Endothelial cell of umbilical vein (primary cell): ENCODE measurements at regions not wholly inside any gene's neighbourhood (a gene's known extent, or its start where the extent isn't known, plus 50 kb on each side); places are given as distances from the start of the nearest gene placed in this dataset.

Experiments used
- BruUV-seq: library from RNA; stranded (reverse); fragments of 400-500 nt; replicated peaks from 2 replicates; lab custom pipeline; 2021; lab: Mats Ljungman, UMichigan
- CTCF ChIA-PET: fragments of 300-600, 350-600 bp; sonication (Branson Sonifier 250); formaldehyde crosslinking; loops from one replicate; lab custom pipeline; 2021; ENCODE audit warnings: antibody characterized with exemption, inconsistent platforms; lab: Charles Lee
- POLR2A ChIA-PET: fragments of 300-600, 350-600 bp; sonication (Branson Sonifier 250); formaldehyde crosslinking; loops from one replicate; lab custom pipeline; 2021; ENCODE audit warnings: antibody characterized with exemption, inconsistent platforms; lab: Charles Lee
- DNase-seq: peaks from one replicate; pipeline ENCODE4 v3.0.0-alpha.2; 2011; ENCODE audit warnings: low read depth, low spot score
- FAIRE-seq: peaks from 2 replicates; lab custom pipeline; 2011; peaks lifted over from hg19 to GRCh38; lab: Jason Lieb, UNC
- H2AFZ ChIP-seq: 2 replicates; pipeline ENCODE4 v1.6.0; 2012; ENCODE audit warnings: low read depth, low read length, control low read depth, inconsistent platforms
- H3K27ac ChIP-seq: 2 replicates; pipeline ENCODE4 v1.5.1; 2011; ENCODE audit warnings: low read depth, mild to moderate bottlenecking, control low read depth, low read length, moderate library complexity; ENCODE audit not compliant: insufficient read depth
- H3K27me3 ChIP-seq, 2 experiments: 2 replicates each; pipeline versions ENCODE4 v1.6.0 to v1.6.1; 2011; ENCODE audit warnings: low read length in 2 of 2, mixed read lengths in 1 of 2; ENCODE audit not compliant: control insufficient read depth in 2 of 2, insufficient read depth in 2 of 2
- H3K36me3 ChIP-seq, 2 experiments: 2 replicates in 1 of 2; 3 replicates in 1 of 2; pipeline ENCODE4 v1.5.1; 2011; ENCODE audit warnings: low read length in 2 of 2, mild to moderate bottlenecking in 1 of 2, moderate library complexity in 1 of 2; ENCODE audit not compliant: control insufficient read depth in 2 of 2, insufficient read depth in 2 of 2; ENCODE audit errors: extremely low read depth in 1 of 2
- H3K4me1 ChIP-seq: 3 replicates; pipeline ENCODE4 v1.5.1; 2011; ENCODE audit warnings: mild to moderate bottlenecking, low read length; ENCODE audit not compliant: control insufficient read depth, insufficient read depth; ENCODE audit errors: extremely low read depth
- H3K4me2 ChIP-seq: 2 replicates; pipeline ENCODE4 v1.6.1; 2011; ENCODE audit warnings: low read length, control low read depth, mixed read lengths; ENCODE audit not compliant: insufficient read depth
- H3K4me3 ChIP-seq, 3 experiments: fragments of 200-600 bp in 1 of 3; sonication (generic), shearing (Covaris generic) in 1 of 3; replicated peaks in 1 of 3; 2 replicates each; pipeline ENCODE4 v1.5.1; 2011 to 2016; ENCODE audit warnings: control low read depth in 3 of 3, low read length in 3 of 3, mild to moderate bottlenecking in 2 of 3, inconsistent platforms in 1 of 3, low read depth in 1 of 3, moderate library complexity in 1 of 3; ENCODE audit not compliant: insufficient read depth in 1 of 3
- H3K79me2 ChIP-seq: 2 replicates; pipeline ENCODE4 v1.6.0; 2012; ENCODE audit warnings: low read length, inconsistent platforms; ENCODE audit not compliant: control insufficient read depth, insufficient read depth
- H3K9ac ChIP-seq: replicated peaks from 2 replicates; pipeline ENCODE3; 2011; ENCODE audit warnings: low read length, control low read depth; ENCODE audit not compliant: insufficient read depth; ENCODE audit errors: extremely low read depth
- H3K9me1 ChIP-seq: replicated peaks from 3 replicates; pipeline ENCODE4 v1.6.0; 2011; ENCODE audit warnings: mild to moderate bottlenecking, low read length; ENCODE audit not compliant: control insufficient read depth, insufficient read depth; ENCODE audit errors: extremely low read depth
- H3K9me3 ChIP-seq: replicated peaks from 2 replicates; pipeline ENCODE4 v1.5.1; 2012; ENCODE audit warnings: low read length, inconsistent platforms; ENCODE audit not compliant: control insufficient read depth, insufficient read depth
- H4K20me1 ChIP-seq: replicated peaks from 2 replicates; pipeline ENCODE3; 2011; ENCODE audit warnings: mild to moderate bottlenecking, low read length; ENCODE audit not compliant: control insufficient read depth, insufficient read depth; ENCODE audit errors: extremely low read depth
- CTCF ChIP-seq, 2 donors: IDR thresholded peaks; 1 replicate in 1 of 2; 2 replicates in 1 of 2; pipeline ENCODE4 v1.5.1; 2011; ENCODE audit warnings: low read length in 2 of 2, mild to moderate bottlenecking in 2 of 2, moderate library complexity in 2 of 2, control low read depth in 1 of 2, inconsistent platforms in 1 of 2, low read depth in 1 of 2; ENCODE audit not compliant: insufficient read depth in 1 of 2; ENCODE audit errors: extremely low read depth in 1 of 2
- EZH2 ChIP-seq: IDR thresholded peaks from 2 replicates; pipeline ENCODE4 v1.6.1; 2012; ENCODE audit warnings: borderline replicate concordance, low read depth, mild to moderate bottlenecking, moderate library complexity, low read length, inconsistent platforms; ENCODE audit not compliant: severe bottlenecking
- FOS ChIP-seq: IDR thresholded peaks from 2 replicates; pipeline ENCODE4 v1.6.1; 2011; ENCODE audit warnings: mild to moderate bottlenecking, low read length, moderate library complexity, borderline replicate concordance; ENCODE audit not compliant: insufficient read depth
- GATA2 ChIP-seq: IDR thresholded peaks from 2 replicates; pipeline ENCODE4 v1.7.0; 2011; ENCODE audit warnings: low read depth, mild to moderate bottlenecking, moderate library complexity, mixed read lengths, low read length; ENCODE audit not compliant: insufficient read length, insufficient read depth
- JUN ChIP-seq: IDR thresholded peaks from 2 replicates; pipeline ENCODE4 v1.6.1; 2011; ENCODE audit warnings: borderline replicate concordance, low read depth; ENCODE audit not compliant: insufficient read length, insufficient read depth
- MYC ChIP-seq: IDR thresholded peaks from one replicate; pipeline ENCODE4 v1.6.1; 2011; ENCODE audit warnings: mild to moderate bottlenecking, low read depth, low read length
- POLR2A ChIP-seq: IDR thresholded peaks from 2 replicates; pipeline ENCODE4 v1.6.1; 2012; ENCODE audit warnings: low read depth, mild to moderate bottlenecking, control low read depth, low read length
- POLR2AphosphoS5 ChIP-seq: IDR thresholded peaks from 2 replicates; pipeline ENCODE4 v1.6.1; 2012; ENCODE audit warnings: low read depth, mild to moderate bottlenecking, control low read depth, low read length, moderate library complexity; ENCODE audit not compliant: insufficient read depth
- dilution Hi-C: fragments of 300-500 bp; cut with MboI; formaldehyde crosslinking; loops from one replicate; pipeline ENCODE4 v1.15.0; 2019; ENCODE audit warnings: low sequenced_read_pairs; ENCODE audit not compliant: extremely low pct_ligation_motif_present
- intact Hi-C: fragments of 100-400 bp; cut with micrococcal nuclease; formaldehyde crosslinking; loops from one replicate; pipeline ENCODE4 v1.10.0; 2022
- TF ChIP-seq, protein P1 (sequence below): IDR thresholded peaks from 2 replicates; pipeline ENCODE4 v1.6.1; 2011; ENCODE audit not compliant: insufficient read depth, insufficient read length

GRCh38 chr5:97623441-97623840 is 440.4 kb upstream of the RIOK2 start:
- ChIA-PET POLR2A (no interaction called here), CTCF (no interaction called here)
- dilution Hi-C loops (no loop called here), intact Hi-C loops (no loop called here)
- DNase-seq: no peak
- H4K20me1 ChIP-seq: no peaks in the 10 kb centered on the region
- no peaks in the 10 kb centered on the region for H3K4me1 ChIP-seq
- H2AFZ ChIP-seq: no peak overlapping the region
- no peak overlapping the region for H3K4me3 ChIP-seq
- no peak overlapping the region for H3K27ac ChIP-seq
- H3K36me3 ChIP-seq: no peaks in the 10 kb centered on the region
- H3K4me2 ChIP-seq: no peak overlapping the region
- no TSS peak for BruUV-seq
- H3K79me2 ChIP-seq: no peaks in the 10 kb centered on the region
- H3K27me3 ChIP-seq: no peaks in the 10 kb centered on the region
- TF ChIP-seq FOS (no peak), CTCF (IDR thresholded peaks at IDR 0.05; ENCODE audit: extremely low read depth in 1 of 2, insufficient read depth in 1 of 2, low read depth in 1 of 2, low read length in 2 of 2) (no peak)
- H3K9ac ChIP-seq: no peak overlapping the region
- H3K9me3 ChIP-seq: no peaks in the 10 kb centered on the region
- no peaks in the 10 kb centered on the region for H3K9me1 ChIP-seq
- FAIRE-seq: no peak

DNA sequence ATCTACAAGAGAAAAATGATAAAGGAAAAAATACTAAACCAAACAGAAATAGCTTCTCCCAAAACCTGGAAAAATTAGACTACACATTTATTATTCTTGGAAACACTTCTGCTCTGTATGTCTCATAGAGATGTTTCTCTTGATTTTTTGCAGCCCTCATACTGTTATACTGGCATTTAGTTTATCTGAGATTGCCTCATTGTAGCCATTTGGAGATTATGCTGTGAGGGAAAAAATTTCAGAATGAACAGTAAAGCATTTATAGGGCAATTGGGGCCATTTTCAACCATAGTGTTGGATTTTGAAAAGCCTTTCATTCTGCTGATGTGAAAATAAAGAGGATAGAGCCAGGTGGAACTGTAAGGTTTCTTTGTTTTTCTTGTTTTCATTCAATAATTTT is 441.8 kb upstream of the RIOK2 start:
- dilution Hi-C loops: no loop called here
- no TSS peak for BruUV-seq

More for the DNA sequence above, 441.8 kb upstream of the RIOK2 start:
- no peaks in the 10 kb centered on the region for H3K36me3 ChIP-seq
- POLR2A ChIA-PET: no interaction called here
- H3K4me1 ChIP-seq: no peaks in the 10 kb centered on the region
- no peak for TF ChIP-seq POLR2A
- TF ChIP-seq FOS: no peak
- no peak for TF ChIP-seq MYC
- no peak for TF ChIP-seq EZH2
- no peak for TF ChIP-seq POLR2AphosphoS5
- no peak for TF ChIP-seq JUN
- TF ChIP-seq GATA2: no peak
- TF ChIP-seq, protein P1, sequence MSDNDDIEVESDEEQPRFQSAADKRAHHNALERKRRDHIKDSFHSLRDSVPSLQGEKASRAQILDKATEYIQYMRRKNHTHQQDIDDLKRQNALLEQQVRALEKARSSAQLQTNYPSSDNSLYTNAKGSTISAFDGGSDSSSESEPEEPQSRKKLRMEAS: no peak
- TF ChIP-seq CTCF (IDR thresholded peaks at IDR 0.05; ENCODE audit: extremely low read depth in 1 of 2, insufficient read depth in 1 of 2, low read depth in 1 of 2, low read length in 2 of 2): no peak
- no peaks in the 10 kb centered on the region for H4K20me1 ChIP-seq
- intact Hi-C loops: no loop called here
- FAIRE-seq (no peak), DNase-seq (no peak)
- H2AFZ ChIP-seq: no peak overlapping the region
- no peak overlapping the region for H3K9ac ChIP-seq
- no peak overlapping the region for H3K4me3 ChIP-seq
- CTCF ChIA-PET: interaction anchor here (1.3 kb wide), 1 partner anchor 1143 kb away, joined by 3 read pairs; no protein-coding TSS in a partner anchor
- H3K27ac ChIP-seq: no peak overlapping the region
- no peaks in the 10 kb centered on the region for H3K9me3 ChIP-seq
- H3K4me2 ChIP-seq: no peak overlapping the region
- H3K27me3 ChIP-seq: no peaks in the 10 kb centered on the region
- H3K79me2 ChIP-seq: no peaks in the 10 kb centered on the region
- H3K9me1 ChIP-seq: no peaks in the 10 kb centered on the region
